ENCODE measurements at regions not wholly inside any gene's neighbourhood (a gene's known extent, or its start where the extent isn't known, plus 50 kb on each side); places are given as distances from the start of the nearest gene placed in this dataset.

GRCh38 chr2:223513771-223514455 is 88.2 kb downstream of the SCG2 start:
- DNase-seq = no peak
- Mint-ChIP-seq H3K27me3 (ENCODE audit: low read depth in 3 of 3) (peaks cover 2 to 4% (median 2%) of the 10 kb centered on the region in 3 donors), H3K36me3 (no peaks in the 10 kb centered on the region), H3K27ac (no peak overlapping the region), H3K4me1 (no peaks in the 10 kb centered on the region), H3K4me3 (no peak overlapping the region), H3K9me3 (peaks cover 0 to 10% (median 3%) of the 10 kb centered on the region in 7 donors)
- no peaks in the 10 kb centered on the region for H4K20me1 ChIP-seq (ENCODE audit: insufficient read depth, low read length)
- no peaks in the 10 kb centered on the region for H3K9me3 ChIP-seq (replicated peaks in 1 of 2; ENCODE audit: control insufficient read depth in 1 of 2, insufficient read depth in 1 of 2, low read length in 2 of 2)
- H3K4me2 ChIP-seq (replicated peaks; ENCODE audit: extremely low read depth, low read length, poor library complexity, severe bottlenecking) = no peak overlapping the region
- 94% methylated on average over 2 of the region's 4 CpGs for WGBS (ENCODE audit: insufficient coverage)
- no peaks in the 10 kb centered on the region for H3K36me3 ChIP-seq (replicated peaks in 1 of 2; ENCODE audit: control insufficient read depth in 1 of 2, insufficient read depth in 2 of 2, low read length in 2 of 2)
- no peaks in the 10 kb centered on the region for H3K79me2 ChIP-seq (ENCODE audit: insufficient read depth, low read length)
- H3K27me3 ChIP-seq (ENCODE audit: control insufficient read depth in 2 of 2, insufficient read depth in 2 of 2, low read length in 2 of 2) = no peaks in the 10 kb centered on the region
- H3K9ac ChIP-seq (ENCODE audit: insufficient read depth, low read length, poor library complexity, severe bottlenecking) = no peak overlapping the region
- no peak overlapping the region for H3K4me3 ChIP-seq (replicated peaks in 1 of 3; ENCODE audit: low read depth in 2 of 3, low read length in 3 of 3)
- no peak overlapping the region for H2AFZ ChIP-seq (ENCODE audit: insufficient read depth, low read depth, low read length, poor library complexity, severe bottlenecking)
- no peak for TF ChIP-seq CTCF (IDR thresholded peaks at IDR 0.05)
- no peaks in the 10 kb centered on the region for H3K4me1 ChIP-seq (ENCODE audit: control insufficient read depth in 1 of 2, insufficient read depth in 2 of 2, low read length in 2 of 2)
- H3K27ac ChIP-seq (ENCODE audit: low read depth in 1 of 2, low read length in 2 of 2) = no peak overlapping the region
- intact Hi-C loops (cut with micrococcal nuclease) = no loop called here

GRCh38 chr2:223519471-223519870 is 82.7 kb downstream of the SCG2 start:
- H3K4me2 ChIP-seq (replicated peaks; ENCODE audit: extremely low read depth, low read length, poor library complexity, severe bottlenecking) = no peak overlapping the region
- Mint-ChIP-seq H3K36me3 (no peaks in the 10 kb centered on the region), H3K27me3 (ENCODE audit: low read depth in 3 of 3) (no peaks in the 10 kb centered on the region), H3K4me1 (no peaks in the 10 kb centered on the region), H3K9me3 (peaks cover 0 to 3% (median 0%) of the 10 kb centered on the region in 7 donors), H3K27ac (no peak overlapping the region), H3K4me3 (no peak overlapping the region)
- intact Hi-C loops (cut with micrococcal nuclease) = no loop called here
- DNase-seq = no peak
- H4K20me1 ChIP-seq (ENCODE audit: insufficient read depth, low read length) = no peaks in the 10 kb centered on the region
- no peak overlapping the region for H3K4me3 ChIP-seq (replicated peaks in 1 of 3; ENCODE audit: low read depth in 2 of 3, low read length in 3 of 3)
- TF ChIP-seq CTCF (IDR thresholded peaks at IDR 0.05) = no peak
- H3K9me3 ChIP-seq (replicated peaks in 1 of 2; ENCODE audit: control insufficient read depth in 1 of 2, insufficient read depth in 1 of 2, low read length in 2 of 2) = no peaks in the 10 kb centered on the region
- H3K79me2 ChIP-seq (ENCODE audit: insufficient read depth, low read length) = no peaks in the 10 kb centered on the region
- no peak overlapping the region for H3K27ac ChIP-seq (ENCODE audit: low read depth in 1 of 2, low read length in 2 of 2)
- H3K36me3 ChIP-seq (replicated peaks in 1 of 2; ENCODE audit: control insufficient read depth in 1 of 2, insufficient read depth in 2 of 2, low read length in 2 of 2) = no peaks in the 10 kb centered on the region
- H3K27me3 ChIP-seq (ENCODE audit: control insufficient read depth in 2 of 2, insufficient read depth in 2 of 2, low read length in 2 of 2) = no peaks in the 10 kb centered on the region
- H2AFZ ChIP-seq (ENCODE audit: insufficient read depth, low read depth, low read length, poor library complexity, severe bottlenecking) = no peak overlapping the region
- no peak overlapping the region for H3K9ac ChIP-seq (ENCODE audit: insufficient read depth, low read length, poor library complexity, severe bottlenecking)
- H3K4me1 ChIP-seq (ENCODE audit: control insufficient read depth in 1 of 2, insufficient read depth in 2 of 2, low read length in 2 of 2) = no peaks in the 10 kb centered on the region
